ENCODE measurements at regions not wholly inside any gene's neighbourhood (a gene's known extent, or its start where the extent isn't known, plus 50 kb on each side); places are given as distances from the start of the nearest gene placed in this dataset.

GRCh38 chr9:87167582-87167981 lies 220.3 kb upstream of the GAS1 start:
- intact Hi-C loops (cut with DNase I), result no loop called here
- DNase-seq, result no peak
- Histone ChIP-seq H3K9me3 (no peaks in the 10 kb centered on the region), H3K27me3 (no peaks in the 10 kb centered on the region), H3K36me3 (no peaks in the 10 kb centered on the region), H3K4me1 (no peaks in the 10 kb centered on the region), H3K27ac (no peak overlapping the region), H3K4me3 (no peak overlapping the region)
- ATAC-seq, result no peak
- WGBS, 2 donors, result 79 to 87% methylated on average over 4 of the region's 4 CpGs
- no peak for TF ChIP-seq CTCF (IDR thresholded peaks at IDR 0.05)
- FAIRE-seq, result no peak

GRCh38 chr9:87178302-87178701 lies 231.0 kb upstream of the GAS1 start:
- ATAC-seq, result no peak

GRCh38 chr9:87179553-87180340 lies 232.4 kb upstream of the GAS1 start:
- no peak for DNase-seq
- intact Hi-C loops (cut with DNase I), result no loop called here
- Histone ChIP-seq H3K9me3 (no peaks in the 10 kb centered on the region), H3K4me1 (no peaks in the 10 kb centered on the region), H3K27me3 (no peaks in the 10 kb centered on the region), H3K36me3 (no peaks in the 10 kb centered on the region), H3K27ac (no peak overlapping the region), H3K4me3 (no peak overlapping the region)
- TF ChIP-seq CTCF (IDR thresholded peaks at IDR 0.05), result no peak
- ATAC-seq, result no peak
- no peak for FAIRE-seq
- WGBS, 2 donors, result 72 to 82% methylated on average over 7 of the region's 7 CpGs

More at GRCh38 chr9:87178302-87178701, 231.0 kb upstream of the GAS1 start:
- no peak overlapping the region for H3K4me3 ChIP-seq
- H3K36me3 ChIP-seq, result no peaks in the 10 kb centered on the region
- no peaks in the 10 kb centered on the region for H3K4me1 ChIP-seq
- DNase-seq (no peak), FAIRE-seq (no peak)
- no peaks in the 10 kb centered on the region for H3K9me3 ChIP-seq
- intact Hi-C loops (cut with DNase I), result no loop called here
- H3K27me3 ChIP-seq, result no peaks in the 10 kb centered on the region
- no peak overlapping the region for H3K27ac ChIP-seq
- no peak for TF ChIP-seq CTCF (IDR thresholded peaks at IDR 0.05)

- TF ChIP-seq CTCF (IDR thresholded peaks at IDR 0.05), result no peak
- Histone ChIP-seq H3K27ac (no peak overlapping the region), H3K9me3 (no peaks in the 10 kb centered on the region), H3K4me3 (no peak overlapping the region), H3K27me3 (no peaks in the 10 kb centered on the region), H3K36me3 (no peaks in the 10 kb centered on the region), H3K4me1 (no peaks in the 10 kb centered on the region)
- no peak for FAIRE-seq
- intact Hi-C loops (cut with DNase I), result no loop called here
- 56 to 58% methylated on average over 5 of the region's 5 CpGs for WGBS, 2 donors
- ATAC-seq, result no peak
- no peak for DNase-seq
Observed at GRCh38 chr9:87180361-87180760, 233.1 kb upstream of the GAS1 start.

- no peak overlapping the region for H3K27ac ChIP-seq
- H3K4me3 ChIP-seq, result no peak overlapping the region
- WGBS, 2 donors, result 89 to 93% methylated on average over 2 of the region's 2 CpGs
- H3K36me3 ChIP-seq, result no peaks in the 10 kb centered on the region
- no peaks in the 10 kb centered on the region for H3K27me3 ChIP-seq
- no peaks in the 10 kb centered on the region for H3K9me3 ChIP-seq
- DNase-seq (no peak), ATAC-seq (no peak), FAIRE-seq (no peak)
- no peaks in the 10 kb centered on the region for H3K4me1 ChIP-seq
- intact Hi-C loops (cut with DNase I), result no loop called here
- TF ChIP-seq CTCF (IDR thresholded peaks at IDR 0.05), result no peak
Observed at GRCh38 chr9:87180841-87181240, 233.5 kb upstream of the GAS1 start.

Data from pancreas (tissue), 10 donors.